ENCODE measurements at regions not wholly inside any gene's neighbourhood (a gene's known extent, or its start where the extent isn't known, plus 50 kb on each side); places are given as distances from the start of the nearest gene placed in this dataset.

DNA sequence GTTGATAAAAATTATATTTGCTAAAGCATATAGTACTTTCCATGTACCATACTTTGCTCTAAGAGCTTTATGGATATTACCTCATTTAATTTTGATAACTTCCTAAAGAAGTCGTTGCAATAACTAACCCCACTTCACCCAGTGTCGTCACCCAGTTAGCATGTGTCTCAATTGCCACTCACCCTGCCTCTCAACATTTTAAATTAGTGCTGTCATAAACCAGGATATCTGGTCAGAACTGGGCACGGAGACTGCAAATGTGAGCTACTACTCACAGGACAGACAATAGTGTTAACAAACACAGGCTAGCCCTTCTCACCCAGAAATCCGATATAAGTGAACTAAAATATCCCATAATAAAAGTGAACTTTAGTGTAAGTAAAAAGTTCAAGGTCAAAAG lies 430.6 kb downstream of the KLF12 start:
- Histone ChIP-seq H3K36me3 (ENCODE audit: control insufficient read depth, insufficient read depth, low read length) (no peaks in the 10 kb centered on the region), H3K4me1 (no peaks in the 10 kb centered on the region), H3K9me3 (no peaks in the 10 kb centered on the region), H3K27me3 (replicated peaks; ENCODE audit: control insufficient read depth, insufficient read depth, low read length) (no peaks in the 10 kb centered on the region), H3K4me3 (ENCODE audit: low read depth, low read length) (no peak overlapping the region)
- no peak overlapping the region for H3K4me3 Mint-ChIP-seq (ENCODE audit: unreplicated experiment)
- no peaks in the 10 kb centered on the region for H3K27me3 Mint-ChIP-seq (ENCODE audit: insufficient read depth, unreplicated experiment)
- H3K4me1 Mint-ChIP-seq (ENCODE audit: low read depth, unreplicated experiment) = no peaks in the 10 kb centered on the region
- H3K9me3 Mint-ChIP-seq (ENCODE audit: unreplicated experiment) = no peaks in the 10 kb centered on the region
- BruUV-seq (replicated peaks) = no TSS peak
- intact Hi-C loops (cut with micrococcal nuclease; ENCODE audit: unreplicated experiment) = loop anchor here (10.0 kb wide), 2 partner anchors 479 to 509 kb away; no protein-coding TSS in a partner anchor
- no peak for DNase-seq
- TF ChIP-seq, protein P1, sequence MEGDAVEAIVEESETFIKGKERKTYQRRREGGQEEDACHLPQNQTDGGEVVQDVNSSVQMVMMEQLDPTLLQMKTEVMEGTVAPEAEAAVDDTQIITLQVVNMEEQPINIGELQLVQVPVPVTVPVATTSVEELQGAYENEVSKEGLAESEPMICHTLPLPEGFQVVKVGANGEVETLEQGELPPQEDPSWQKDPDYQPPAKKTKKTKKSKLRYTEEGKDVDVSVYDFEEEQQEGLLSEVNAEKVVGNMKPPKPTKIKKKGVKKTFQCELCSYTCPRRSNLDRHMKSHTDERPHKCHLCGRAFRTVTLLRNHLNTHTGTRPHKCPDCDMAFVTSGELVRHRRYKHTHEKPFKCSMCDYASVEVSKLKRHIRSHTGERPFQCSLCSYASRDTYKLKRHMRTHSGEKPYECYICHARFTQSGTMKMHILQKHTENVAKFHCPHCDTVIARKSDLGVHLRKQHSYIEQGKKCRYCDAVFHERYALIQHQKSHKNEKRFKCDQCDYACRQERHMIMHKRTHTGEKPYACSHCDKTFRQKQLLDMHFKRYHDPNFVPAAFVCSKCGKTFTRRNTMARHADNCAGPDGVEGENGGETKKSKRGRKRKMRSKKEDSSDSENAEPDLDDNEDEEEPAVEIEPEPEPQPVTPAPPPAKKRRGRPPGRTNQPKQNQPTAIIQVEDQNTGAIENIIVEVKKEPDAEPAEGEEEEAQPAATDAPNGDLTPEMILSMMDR (IDR thresholded peaks at IDR 0.05; ENCODE audit: insufficient read depth in 1 of 2, low read depth in 1 of 2, low read length in 1 of 2, severe bottlenecking in 1 of 2, unreplicated experiment in 1 of 2) = no peak
- CTCF ChIA-PET = no interaction called here
- POLR2A ChIA-PET = no interaction called here
- no peak overlapping the region for H3K27ac Mint-ChIP-seq (ENCODE audit: unreplicated experiment)
- no peaks in the 10 kb centered on the region for H3K36me3 Mint-ChIP-seq (ENCODE audit: insufficient read depth, unreplicated experiment)

DNA sequence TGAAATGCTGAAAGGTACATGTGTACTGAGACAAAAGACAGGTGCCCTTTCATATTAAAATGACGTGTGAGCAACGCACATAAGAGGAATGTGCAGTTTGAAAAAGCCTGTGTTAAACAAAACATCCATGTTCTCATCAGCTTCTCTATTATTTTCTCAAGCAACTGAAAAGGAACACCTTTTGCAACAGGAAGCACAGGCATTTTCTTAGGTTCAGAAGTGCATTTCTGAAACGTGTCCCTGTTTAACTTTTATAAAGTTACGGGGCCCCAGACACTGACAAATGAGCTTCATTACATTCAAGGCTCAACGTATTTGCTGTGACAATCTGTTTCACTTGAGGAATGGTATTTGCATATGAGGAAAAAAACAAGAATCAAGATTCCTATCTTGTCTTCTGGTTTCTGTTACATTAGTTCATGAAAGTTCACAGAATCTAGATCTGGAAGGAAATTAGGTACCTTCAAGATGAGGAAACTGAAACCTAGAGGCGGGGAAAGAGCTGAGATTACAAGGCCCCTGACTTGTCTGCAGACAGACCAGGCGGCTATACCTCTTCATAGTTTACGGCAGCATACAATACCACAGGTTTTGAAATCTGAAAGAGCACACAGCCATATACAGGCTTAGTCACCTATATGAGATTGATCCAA lies 431.7 kb downstream of the KLF12 start:
- Histone ChIP-seq H3K4me1 (no peaks in the 10 kb centered on the region), H3K4me3 (ENCODE audit: low read depth, low read length) (no peak overlapping the region), H3K27me3 (replicated peaks; ENCODE audit: control insufficient read depth, insufficient read depth, low read length) (no peaks in the 10 kb centered on the region), H3K9me3 (no peaks in the 10 kb centered on the region), H3K36me3 (ENCODE audit: control insufficient read depth, insufficient read depth, low read length) (no peaks in the 10 kb centered on the region)
- Mint-ChIP-seq H3K4me1 (ENCODE audit: low read depth, unreplicated experiment) (no peaks in the 10 kb centered on the region), H3K27me3 (ENCODE audit: insufficient read depth, unreplicated experiment) (no peaks in the 10 kb centered on the region), H3K4me3 (ENCODE audit: unreplicated experiment) (no peak overlapping the region), H3K9me3 (ENCODE audit: unreplicated experiment) (no peaks in the 10 kb centered on the region), H3K27ac (ENCODE audit: unreplicated experiment) (no peak overlapping the region), H3K36me3 (ENCODE audit: insufficient read depth, unreplicated experiment) (no peaks in the 10 kb centered on the region)
- no TSS peak for BruUV-seq (replicated peaks)
- TF ChIP-seq, protein P1 (IDR thresholded peaks at IDR 0.05; ENCODE audit: insufficient read depth in 1 of 2, low read depth in 1 of 2, low read length in 1 of 2, severe bottlenecking in 1 of 2, unreplicated experiment in 1 of 2) = no peak
- intact Hi-C loops (cut with micrococcal nuclease; ENCODE audit: unreplicated experiment) = loop anchor here (10.0 kb wide), 2 partner anchors 478 to 508 kb away; no protein-coding TSS in a partner anchor
- DNase-seq = no peak
- ChIA-PET CTCF (no interaction called here), POLR2A (no interaction called here)

DNA sequence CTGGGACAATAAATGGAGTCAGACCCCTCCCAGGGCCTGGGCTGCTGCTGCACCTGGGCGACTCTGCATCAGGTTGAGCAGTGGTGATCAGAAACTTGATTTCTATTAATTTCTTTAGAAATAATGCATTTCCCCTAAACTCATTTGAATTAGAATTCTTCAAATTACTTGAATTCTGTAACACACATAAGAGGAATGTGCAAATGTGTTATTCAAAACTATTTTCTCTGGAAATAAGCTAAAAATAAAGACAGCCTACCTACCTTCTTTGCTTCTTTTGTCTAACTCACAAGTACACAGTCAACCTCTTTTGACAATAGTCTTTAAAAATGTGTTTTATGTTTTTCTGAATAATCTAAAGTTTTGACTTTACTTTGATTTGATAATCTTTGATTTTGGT lies 433.0 kb downstream of the KLF12 start:
- ChIA-PET CTCF (no interaction called here), POLR2A (no interaction called here)
- Mint-ChIP-seq H3K4me1 (ENCODE audit: low read depth, unreplicated experiment) (no peaks in the 10 kb centered on the region), H3K4me3 (ENCODE audit: unreplicated experiment) (no peak overlapping the region), H3K9me3 (ENCODE audit: unreplicated experiment) (no peaks in the 10 kb centered on the region), H3K27me3 (ENCODE audit: insufficient read depth, unreplicated experiment) (no peaks in the 10 kb centered on the region), H3K36me3 (ENCODE audit: insufficient read depth, unreplicated experiment) (no peaks in the 10 kb centered on the region), H3K27ac (ENCODE audit: unreplicated experiment) (no peak overlapping the region)
- H3K4me1 ChIP-seq = no peaks in the 10 kb centered on the region
- no peaks in the 10 kb centered on the region for H3K27me3 ChIP-seq (replicated peaks; ENCODE audit: control insufficient read depth, insufficient read depth, low read length)
- TF ChIP-seq, protein P1 (IDR thresholded peaks at IDR 0.05; ENCODE audit: insufficient read depth in 1 of 2, low read depth in 1 of 2, low read length in 1 of 2, severe bottlenecking in 1 of 2, unreplicated experiment in 1 of 2) = no peak
- H3K36me3 ChIP-seq (ENCODE audit: control insufficient read depth, insufficient read depth, low read length) = no peaks in the 10 kb centered on the region
- H3K9me3 ChIP-seq = no peaks in the 10 kb centered on the region
- BruUV-seq (replicated peaks) = no TSS peak
- DNase-seq = no peak
- intact Hi-C loops (cut with micrococcal nuclease; ENCODE audit: unreplicated experiment) = loop anchor here (10.0 kb wide), 2 partner anchors 476 to 506 kb away; no protein-coding TSS in a partner anchor
- no peak overlapping the region for H3K4me3 ChIP-seq (ENCODE audit: low read depth, low read length)

All from Caco-2 (cell line).